LNCaP clone FGC (cell line): ENCODE measurements at regions not wholly inside any gene's neighbourhood (a gene's known extent, or its start where the extent isn't known, plus 50 kb on each side); places are given as distances from the start of the nearest gene placed in this dataset.

Source experiments
- DNase-seq: peaks from one replicate; pipeline ENCODE4 v3.0.0-alpha.2; 2011; ENCODE audit warnings: low read depth
- H3K4me3 ChIP-seq: 2 replicates; pipeline ENCODE4 v1.5.1; 2011; ENCODE audit warnings: mild to moderate bottlenecking, low read depth, low read length, control low read depth
- CTCF ChIP-seq: IDR thresholded peaks from 2 replicates; pipeline ENCODE4 v1.5.1; 2012; ENCODE audit warnings: mild to moderate bottlenecking; ENCODE audit not compliant: control insufficient read depth, insufficient read depth; ENCODE audit errors: extremely low read depth

- no peak overlapping the region for H3K4me3 ChIP-seq
- TF ChIP-seq CTCF = peak; percentile 92
- DNase-seq = peak; percentile 13
Measured at GRCh38 chr5:8908055-8908683, 637.7 kb downstream of the SEMA5A start.

GRCh38 chr5:8912106-8912505, 633.8 kb downstream of the SEMA5A start:
- no peak for DNase-seq

GRCh38 chr5:8913522-8913921, 632.4 kb downstream of the SEMA5A start:
- no peak for DNase-seq
- TF ChIP-seq CTCF = no peak
- no peak overlapping the region for H3K4me3 ChIP-seq

More at GRCh38 chr5:8912106-8912505, 633.8 kb downstream of the SEMA5A start:
- TF ChIP-seq CTCF = no peak
- no peak overlapping the region for H3K4me3 ChIP-seq

GRCh38 chr5:8919096-8919495, 626.8 kb downstream of the SEMA5A start:
- no peak for TF ChIP-seq CTCF
- DNase-seq = no peak
- no peak overlapping the region for H3K4me3 ChIP-seq

GRCh38 chr5:8923526-8923925, 622.3 kb downstream of the SEMA5A start:
- TF ChIP-seq CTCF = no peak
- no peak overlapping the region for H3K4me3 ChIP-seq
- DNase-seq = no peak

- no peak for DNase-seq
- no peak overlapping the region for H3K4me3 ChIP-seq
- TF ChIP-seq CTCF = no peak
Measured at GRCh38 chr5:8924054-8924793, 621.7 kb downstream of the SEMA5A start.
